PC-9 (cell line): ENCODE measurements at regions not wholly inside any gene's neighbourhood (a gene's known extent, or its start where the extent isn't known, plus 50 kb on each side); places are given as distances from the start of the nearest gene placed in this dataset.

Experiments used
- BruUV-seq: library from RNA; stranded (reverse); fragments of 400-500 nt; replicated peaks from 2 replicates; lab custom pipeline; 2021; lab: Mats Ljungman, UMichigan
- CTCF ChIA-PET: fragments of 300-600 bp; sonication (Branson Sonifier 250); formaldehyde crosslinking; loops from one replicate; lab custom pipeline; 2022; ENCODE audit warnings: antibody characterized with exemption; lab: Charles Lee
- POLR2A ChIA-PET: fragments of 300-600 bp; sonication (Branson Sonifier 250); formaldehyde crosslinking; loops from one replicate; lab custom pipeline; 2022; ENCODE audit warnings: antibody characterized with exemption; ENCODE audit not compliant: unreplicated experiment; lab: Charles Lee
- DNase-seq, 2 experiments: peaks; one replicate each; pipeline versions ENCODE4 v3.0.0 to v3.0.0-alpha.2; 2015 to 2022; ENCODE audit warnings: mixed read lengths in 1 of 2
- H2AFZ ChIP-seq: fragments of 200-600 bp; sonication (generic); 2 replicates; pipeline ENCODE4 v1.8.1; 2017; ENCODE audit warnings: antibody characterized with exemption
- H3F3A ChIP-seq: fragments of 200-600 bp; sonication (generic); 2 replicates; pipeline ENCODE4 v1.8.1; 2017; ENCODE audit warnings: antibody characterized with exemption, mild to moderate bottlenecking, low read depth; ENCODE audit not compliant: insufficient read depth
- H3K27ac ChIP-seq: fragments of 200-600 bp; sonication (generic); 2 replicates; pipeline ENCODE4 v1.6.1; 2016; ENCODE audit warnings: mixed run types
- H3K27me3 ChIP-seq: fragments of 200-600 bp; sonication (generic); 2 replicates; pipeline ENCODE4 v1.6.1; 2016; ENCODE audit warnings: low read depth, mixed run types; ENCODE audit not compliant: insufficient read depth
- H3K36me3 ChIP-seq: fragments of 200-600 bp; sonication (generic); 2 replicates; pipeline ENCODE4 v1.6.1; 2016; ENCODE audit warnings: low read depth, mixed run types
- H3K4me1 ChIP-seq: fragments of 200-600 bp; sonication (generic); replicated peaks from 2 replicates; pipeline ENCODE4 v1.6.1; 2016; ENCODE audit warnings: mixed run types; ENCODE audit not compliant: insufficient read depth
- H3K4me2 ChIP-seq: fragments of 200-600 bp; sonication (generic); 2 replicates; pipeline ENCODE4 v1.6.1; 2017; ENCODE audit warnings: mixed run types
- H3K4me3 ChIP-seq: fragments of 200-600 bp; sonication (generic); 2 replicates; pipeline ENCODE4 v1.6.1; 2016; ENCODE audit warnings: mixed run types
- H3K79me2 ChIP-seq: fragments of 200-600 bp; sonication (generic); 2 replicates; pipeline ENCODE4 v1.6.1; 2017; ENCODE audit warnings: low read depth, mixed run types
- H3K9me2 ChIP-seq: fragments of 200-600 bp; sonication (generic); 2 replicates; pipeline ENCODE4 v1.8.1; 2017; ENCODE audit warnings: mild to moderate bottlenecking; ENCODE audit not compliant: insufficient read depth
- H3K9me3 ChIP-seq: fragments of 200-600 bp; sonication (generic); 2 replicates; pipeline ENCODE4 v1.8.1; 2016; ENCODE audit warnings: low read depth; ENCODE audit not compliant: insufficient read depth
- H4K20me1 ChIP-seq: fragments of 200-600 bp; sonication (generic); 2 replicates; pipeline ENCODE4 v1.8.1; 2017; ENCODE audit not compliant: insufficient read depth
- EZH2 ChIP-seq: fragments of 200-600 bp; sonication (generic); IDR thresholded peaks from 2 replicates; pipeline ENCODE4 v1.8.0; 2017; ENCODE audit warnings: antibody characterized with exemption, low read depth
- intact Hi-C: fragments of 100-400 bp; cut with micrococcal nuclease; formaldehyde crosslinking; loops from one replicate; pipeline ENCODE4 v1.10.0; 2022; ENCODE audit not compliant: unreplicated experiment
- TF ChIP-seq, protein P1 (sequence below): fragments of 200-600 bp; sonication (generic); conservative IDR thresholded peaks from 2 replicates; pipeline ENCODE4 v1.6.1; 2017; ENCODE audit warnings: mixed run types, antibody characterized with exemption, mild to moderate bottlenecking, moderate library complexity

DNA sequence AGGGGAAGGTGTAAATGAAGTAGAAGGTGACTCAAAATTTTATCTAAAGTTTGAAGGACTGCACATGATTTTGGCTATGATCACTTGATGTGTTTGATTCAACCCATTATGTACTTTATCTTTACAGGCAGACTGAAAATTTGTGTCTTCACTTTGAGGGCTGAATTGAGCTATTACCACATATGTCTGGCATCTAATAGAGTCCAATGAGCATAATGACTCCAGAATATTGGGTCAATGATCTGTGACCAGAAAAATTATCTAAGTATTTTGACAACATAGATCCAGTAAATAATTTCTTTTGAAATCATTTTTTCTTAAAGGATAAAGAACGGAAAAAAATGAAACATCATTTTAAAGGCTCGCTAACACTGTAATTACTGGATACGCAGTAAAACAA is 2810.0 kb downstream of the PCDH9 start:
- no peaks in the 10 kb centered on the region for H3K36me3 ChIP-seq
- intact Hi-C loops, result no loop called here
- H3K9me3 ChIP-seq, result no peaks in the 10 kb centered on the region
- DNase-seq, result no peak
- BruUV-seq, result no TSS peak
- no peak overlapping the region for H3K4me2 ChIP-seq
- no peaks in the 10 kb centered on the region for H4K20me1 ChIP-seq
- CTCF ChIA-PET, result interaction anchor here (0.7 kb wide), 1 partner anchor 1279 kb away, joined by 5 read pairs; no protein-coding TSS in a partner anchor
- no peaks in the 10 kb centered on the region for H3F3A ChIP-seq
- POLR2A ChIA-PET, result no interaction called here
- no peak overlapping the region for H3K4me3 ChIP-seq
- TF ChIP-seq, protein P1, sequence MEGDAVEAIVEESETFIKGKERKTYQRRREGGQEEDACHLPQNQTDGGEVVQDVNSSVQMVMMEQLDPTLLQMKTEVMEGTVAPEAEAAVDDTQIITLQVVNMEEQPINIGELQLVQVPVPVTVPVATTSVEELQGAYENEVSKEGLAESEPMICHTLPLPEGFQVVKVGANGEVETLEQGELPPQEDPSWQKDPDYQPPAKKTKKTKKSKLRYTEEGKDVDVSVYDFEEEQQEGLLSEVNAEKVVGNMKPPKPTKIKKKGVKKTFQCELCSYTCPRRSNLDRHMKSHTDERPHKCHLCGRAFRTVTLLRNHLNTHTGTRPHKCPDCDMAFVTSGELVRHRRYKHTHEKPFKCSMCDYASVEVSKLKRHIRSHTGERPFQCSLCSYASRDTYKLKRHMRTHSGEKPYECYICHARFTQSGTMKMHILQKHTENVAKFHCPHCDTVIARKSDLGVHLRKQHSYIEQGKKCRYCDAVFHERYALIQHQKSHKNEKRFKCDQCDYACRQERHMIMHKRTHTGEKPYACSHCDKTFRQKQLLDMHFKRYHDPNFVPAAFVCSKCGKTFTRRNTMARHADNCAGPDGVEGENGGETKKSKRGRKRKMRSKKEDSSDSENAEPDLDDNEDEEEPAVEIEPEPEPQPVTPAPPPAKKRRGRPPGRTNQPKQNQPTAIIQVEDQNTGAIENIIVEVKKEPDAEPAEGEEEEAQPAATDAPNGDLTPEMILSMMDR, result no peak
- no peak for TF ChIP-seq EZH2
- no peaks in the 10 kb centered on the region for H3K27me3 ChIP-seq
- 0 out of 2 replicates have a peak, but pooled peaks cover 3% of the 10 kb centered on the region for H3K9me2 ChIP-seq
- no peak overlapping the region for H3K27ac ChIP-seq
- H2AFZ ChIP-seq, result no peak overlapping the region
- no peaks in the 10 kb centered on the region for H3K79me2 ChIP-seq
- H3K4me1 ChIP-seq, result no peaks in the 10 kb centered on the region

DNA sequence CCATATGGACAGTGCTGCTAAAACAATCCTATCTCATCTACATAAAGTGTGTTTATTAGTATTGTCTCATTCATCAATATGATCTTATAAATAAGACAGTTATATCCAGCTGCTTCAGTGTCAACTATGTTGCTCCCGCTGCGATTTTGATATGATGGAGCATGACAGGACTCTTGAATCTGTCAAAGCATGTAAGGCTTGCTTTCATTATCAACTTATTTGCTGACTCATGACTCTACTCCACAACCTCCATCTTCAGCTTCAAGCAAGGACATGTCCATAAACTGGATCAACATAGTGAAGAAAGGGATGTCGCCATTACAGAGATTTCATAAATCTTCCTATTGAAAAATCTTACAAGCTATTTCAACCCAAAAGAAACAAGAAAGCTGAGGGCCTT is 2812.6 kb downstream of the PCDH9 start:
- no peak overlapping the region for H2AFZ ChIP-seq
- ChIA-PET CTCF (no interaction called here), POLR2A (no interaction called here)
- H3K27ac ChIP-seq, result no peak overlapping the region
- H3K4me2 ChIP-seq, result no peak overlapping the region
- H3K27me3 ChIP-seq, result no peaks in the 10 kb centered on the region
- H3K4me3 ChIP-seq, result no peak overlapping the region
- 0 out of 2 replicates have a peak, but pooled peaks cover 3% of the 10 kb centered on the region for H3K9me2 ChIP-seq
- no peaks in the 10 kb centered on the region for H3K36me3 ChIP-seq
- no peaks in the 10 kb centered on the region for H3K4me1 ChIP-seq
- no peaks in the 10 kb centered on the region for H3K9me3 ChIP-seq
- no peaks in the 10 kb centered on the region for H4K20me1 ChIP-seq
- TF ChIP-seq, protein P1, result no peak
- no peak for TF ChIP-seq EZH2
- intact Hi-C loops, result no loop called here
- H3K79me2 ChIP-seq, result no peaks in the 10 kb centered on the region
- no peak for DNase-seq
- BruUV-seq, result no TSS peak
- no peaks in the 10 kb centered on the region for H3F3A ChIP-seq

GRCh38 chr13:64414381-64414780 is 2815.8 kb downstream of the PCDH9 start:
- Histone ChIP-seq H3K9me2 (no peaks in the 10 kb centered on the region), H3F3A (no peaks in the 10 kb centered on the region), H4K20me1 (no peaks in the 10 kb centered on the region), H3K4me1 (no peaks in the 10 kb centered on the region), H3K4me2 (no peak overlapping the region), H3K27ac (no peak overlapping the region), H2AFZ (no peak overlapping the region), H3K9me3 (no peaks in the 10 kb centered on the region), H3K27me3 (no peaks in the 10 kb centered on the region), H3K79me2 (no peaks in the 10 kb centered on the region), H3K36me3 (no peaks in the 10 kb centered on the region), H3K4me3 (no peak overlapping the region)
- intact Hi-C loops, result no loop called here
- POLR2A ChIA-PET, result no interaction called here
- CTCF ChIA-PET, result no interaction called here
- no TSS peak for BruUV-seq
- no peak for DNase-seq
- no peak for TF ChIP-seq EZH2

GRCh38 chr13:64413529-64413928 is 2816.6 kb downstream of the PCDH9 start:
- Histone ChIP-seq H3K27ac (no peak overlapping the region), H2AFZ (no peak overlapping the region), H3K9me3 (no peaks in the 10 kb centered on the region), H3F3A (no peaks in the 10 kb centered on the region), H4K20me1 (no peaks in the 10 kb centered on the region), H3K4me1 (no peaks in the 10 kb centered on the region), H3K4me2 (no peak overlapping the region), H3K27me3 (no peaks in the 10 kb centered on the region), H3K9me2 (no peaks in the 10 kb centered on the region), H3K4me3 (no peak overlapping the region), H3K79me2 (no peaks in the 10 kb centered on the region), H3K36me3 (no peaks in the 10 kb centered on the region)
- POLR2A ChIA-PET, result no interaction called here
- intact Hi-C loops, result no loop called here
- no peak for DNase-seq
- no TSS peak for BruUV-seq
- TF ChIP-seq EZH2, result no peak
- TF ChIP-seq, protein P1, result no peak
- CTCF ChIA-PET, result no interaction called here
